GM21528 (cell line): ENCODE measurements at regions not wholly inside any gene's neighbourhood (a gene's known extent, or its start where the extent isn't known, plus 50 kb on each side); places are given as distances from the start of the nearest gene placed in this dataset.

Experiments
- ATAC-seq: cut with Tn5 transposase; IDR thresholded peaks from one replicate; pipeline ENCODE4 v1.9.1; 2021; ENCODE audit warnings: mild to moderate bottlenecking, moderate library complexity; ENCODE audit not compliant: unreplicated experiment, low FRiP score

DNA sequence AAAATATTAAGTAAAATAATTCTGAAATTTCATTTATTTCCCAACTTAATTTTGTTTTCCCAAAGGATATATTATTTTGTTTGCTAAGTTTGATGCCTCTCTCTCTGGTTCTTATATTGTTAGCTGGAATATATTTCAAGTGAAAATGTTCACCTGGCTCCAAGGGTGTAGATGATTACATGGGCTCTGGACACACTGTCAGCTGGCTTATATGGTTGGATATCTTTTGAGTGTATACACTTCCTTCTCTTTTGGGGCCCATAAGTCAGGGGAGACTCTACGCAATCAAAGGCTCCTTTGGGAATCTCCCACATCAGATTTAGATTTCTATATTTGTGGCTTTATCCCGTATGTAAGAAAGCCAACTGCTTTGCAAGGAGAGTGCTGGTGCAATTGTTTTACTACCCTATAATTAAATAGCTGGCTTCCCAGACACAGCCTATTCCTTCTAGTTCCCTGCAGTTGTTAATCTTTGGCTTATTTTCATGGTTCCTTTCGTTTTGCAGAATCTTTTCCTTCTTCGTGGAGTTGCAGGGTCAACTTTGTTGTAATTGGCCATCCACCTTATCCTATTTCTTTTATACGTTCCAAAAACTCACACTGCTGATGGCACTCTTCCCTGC, 225.7 kb downstream of the DPH6 start:
- ATAC-seq: no peak

DNA sequence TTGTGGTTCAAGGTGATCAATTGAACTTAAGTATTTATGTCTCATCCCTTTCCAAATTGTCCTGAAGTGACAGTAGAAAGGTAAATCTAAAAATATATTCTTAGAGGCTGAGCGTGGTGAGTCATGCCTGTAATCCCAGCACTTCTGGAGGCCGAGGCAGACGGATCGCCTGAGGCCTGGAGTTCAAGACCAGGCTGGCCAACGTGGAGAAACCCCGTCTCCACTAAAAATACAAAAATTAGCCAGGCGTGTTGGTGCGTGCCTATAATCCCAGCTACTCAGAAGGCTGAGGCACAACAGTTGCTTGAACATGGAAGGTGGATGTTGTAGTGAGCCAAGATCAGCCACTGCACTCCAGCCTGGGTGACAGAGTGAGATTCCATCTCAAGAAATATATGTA, 226.6 kb downstream of the DPH6 start:
- no peak for ATAC-seq

DNA sequence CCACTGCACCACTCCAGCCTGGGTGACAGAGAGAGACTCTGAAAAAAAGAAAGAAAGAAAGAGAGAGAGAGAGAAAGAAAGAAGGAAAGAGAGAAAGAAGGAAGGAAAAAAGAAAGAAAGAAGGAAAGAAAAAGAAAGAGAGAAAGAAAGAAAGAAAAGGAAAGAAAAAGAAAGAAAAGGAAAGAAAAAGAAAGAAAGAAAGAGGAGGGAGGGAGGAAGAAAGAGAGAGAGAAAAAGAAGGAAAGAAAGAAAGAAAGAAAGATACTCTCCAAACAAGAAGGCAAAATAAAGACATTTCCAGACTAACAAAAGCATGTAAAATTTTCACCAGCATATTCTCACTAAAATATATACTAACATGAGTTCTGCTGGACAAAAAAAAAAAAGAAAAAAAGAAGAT, 228.7 kb downstream of the DPH6 start:
- no peak for ATAC-seq

DNA sequence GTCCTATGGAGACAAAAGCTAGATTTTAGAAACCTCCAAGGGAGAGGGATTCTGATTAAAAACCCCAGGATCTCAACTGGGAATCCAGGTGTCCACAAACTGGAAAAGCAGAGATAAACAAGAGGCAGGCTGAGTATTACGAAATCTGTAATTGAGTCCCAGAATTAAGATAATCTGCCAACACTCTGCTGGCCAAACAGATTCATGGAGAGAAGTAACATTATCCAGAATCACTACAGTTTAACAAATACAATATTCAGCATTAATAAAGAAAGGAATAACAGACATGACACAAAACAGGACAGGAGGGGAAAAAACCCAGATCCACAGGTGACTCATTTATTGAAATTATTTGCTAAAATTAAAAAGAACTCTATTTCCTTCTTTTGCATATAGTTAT, 227.2 kb upstream of the NANOGP8 start:
- ATAC-seq: no peak

DNA sequence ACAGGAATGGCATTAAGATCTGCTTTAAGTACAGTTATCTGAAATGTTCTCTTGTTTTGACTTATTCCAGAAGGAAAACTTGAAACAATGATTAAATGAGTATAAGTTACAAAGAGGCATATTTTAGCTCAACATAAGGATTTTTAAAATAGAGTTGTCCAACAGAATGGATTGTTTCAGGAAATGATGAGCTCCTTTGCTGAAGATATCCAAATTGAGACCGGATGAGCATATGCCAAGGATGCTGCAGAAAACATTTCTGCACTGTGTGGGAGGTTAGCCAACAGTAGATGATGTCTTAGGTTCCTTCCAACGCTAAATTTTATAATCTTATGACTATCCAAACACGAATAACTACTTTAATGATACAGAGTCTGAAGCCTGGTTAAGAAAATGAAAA, 226.5 kb upstream of the NANOGP8 start:
- no peak for ATAC-seq

DNA sequence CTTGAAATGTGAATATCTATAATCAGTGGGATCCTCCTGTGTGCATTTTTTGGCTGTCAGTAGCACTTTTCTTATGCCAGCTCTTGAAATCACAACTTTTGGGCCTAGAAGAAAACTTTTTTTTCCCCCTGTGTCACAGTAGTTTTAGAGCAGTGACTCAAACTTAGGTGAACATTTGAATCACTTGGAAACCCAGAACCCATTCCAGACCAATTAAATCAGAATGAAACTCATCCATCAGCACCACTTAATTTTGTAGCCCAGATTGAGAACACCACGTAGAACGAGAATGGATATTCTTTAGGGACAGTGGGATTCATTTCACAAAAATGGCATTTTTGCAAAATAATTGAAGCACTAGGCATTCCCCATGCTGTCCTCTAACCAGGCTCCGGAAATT, 224.8 kb upstream of the NANOGP8 start:
- no peak for ATAC-seq

DNA sequence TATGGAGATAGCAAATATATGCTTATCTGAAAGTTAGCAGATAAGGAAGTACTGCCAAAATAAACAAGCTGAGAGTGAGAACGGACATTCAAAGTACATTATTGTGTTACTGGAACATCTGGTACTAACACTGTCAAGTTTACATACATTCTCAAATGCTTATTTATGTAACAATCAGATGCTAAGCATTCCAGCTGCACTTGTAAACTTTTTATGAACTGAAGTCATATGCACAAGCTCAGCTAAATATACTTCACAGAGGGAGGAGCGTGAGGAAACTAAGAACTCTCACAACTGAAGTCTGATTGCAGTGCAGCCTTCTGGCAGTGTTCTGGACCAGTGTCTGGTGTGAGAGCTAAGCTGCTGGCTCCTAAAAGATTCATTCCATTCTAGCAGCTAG, 223.7 kb upstream of the NANOGP8 start:
- ATAC-seq: no peak

DNA sequence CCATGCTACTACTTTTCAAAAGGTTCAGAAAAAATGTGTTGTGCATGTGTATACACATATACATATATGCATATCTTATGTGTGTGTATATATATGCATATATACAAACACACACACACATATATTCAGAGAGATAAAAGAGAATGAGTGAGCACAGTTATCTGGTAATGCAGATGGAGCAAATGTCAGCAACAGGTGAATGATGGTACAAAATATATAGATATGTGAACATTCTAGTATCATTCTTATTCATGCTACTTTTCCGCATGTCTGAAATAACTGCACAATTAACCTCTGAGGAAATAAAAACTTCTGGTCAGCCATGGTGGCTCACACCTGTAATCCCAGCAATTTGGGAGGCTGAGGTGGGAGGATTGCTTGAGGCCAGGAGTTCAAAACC, 222.6 kb upstream of the NANOGP8 start:
- ATAC-seq: no peak

DNA sequence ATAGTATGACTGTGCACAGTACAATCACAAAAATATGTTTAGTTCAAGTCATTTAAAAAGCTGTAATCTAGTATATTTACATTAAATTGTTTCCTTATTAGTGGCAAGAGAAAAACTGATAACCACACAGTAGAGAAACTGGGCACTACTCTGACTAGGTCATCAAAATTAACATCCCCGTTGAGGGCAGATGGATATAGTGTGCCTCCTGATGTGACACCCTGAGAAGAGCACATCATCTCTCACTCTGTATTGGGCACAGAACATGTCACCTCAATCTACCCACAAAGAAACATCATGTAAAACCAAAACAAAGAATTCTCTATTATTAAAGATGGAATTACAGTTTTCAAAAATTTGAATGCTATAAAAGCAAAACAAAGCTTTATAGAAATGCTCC, 221.9 kb upstream of the NANOGP8 start:
- no peak for ATAC-seq

DNA sequence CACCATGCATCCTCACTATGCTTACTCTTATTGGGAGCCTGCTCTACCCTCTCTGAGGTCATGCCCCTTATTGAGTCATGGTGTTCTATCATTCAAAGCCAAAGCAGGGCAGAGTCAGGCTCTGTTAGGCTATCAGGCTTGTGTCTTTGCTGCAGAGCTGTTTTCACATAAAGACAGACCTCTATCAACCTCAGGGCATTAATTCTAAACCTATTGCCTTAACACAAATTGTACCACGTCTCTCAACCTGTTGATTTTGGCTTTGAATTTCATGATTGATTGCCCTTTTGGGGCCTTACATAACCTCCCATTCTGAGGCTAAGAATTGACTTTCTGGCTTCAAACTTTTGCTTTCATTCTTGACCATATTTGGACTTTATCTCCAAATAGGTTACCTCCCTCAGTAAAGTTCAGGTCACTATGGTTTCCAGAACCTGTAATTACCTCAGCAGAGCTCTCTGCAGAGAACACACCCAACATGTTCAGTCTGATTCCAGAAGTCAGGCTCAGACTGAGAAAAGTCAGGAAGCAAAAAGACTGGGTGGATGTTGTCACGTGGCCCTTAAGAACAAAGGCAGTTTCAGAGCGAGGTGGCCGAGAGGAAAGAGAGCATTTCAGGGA, 221.4 kb upstream of the NANOGP8 start:
- no peak for ATAC-seq

DNA sequence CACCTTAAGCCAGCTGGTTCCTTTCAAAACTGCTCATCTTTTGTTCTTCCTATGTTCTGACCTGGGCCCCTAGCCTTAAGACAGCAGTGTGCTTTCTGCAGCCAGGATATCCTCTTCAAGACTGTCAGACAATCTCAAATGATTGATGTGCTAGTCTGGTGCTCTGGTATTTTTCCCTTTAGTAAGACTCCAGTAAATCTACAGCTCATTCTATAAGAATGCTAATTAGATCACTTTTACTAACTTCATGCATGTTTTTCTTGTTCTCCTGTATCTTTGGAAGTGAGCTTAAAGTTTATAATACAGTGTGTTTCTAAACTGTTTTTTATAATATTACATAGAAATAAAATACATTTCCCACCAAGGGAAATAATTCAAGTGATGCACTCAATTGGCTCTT, 220.9 kb upstream of the NANOGP8 start:
- ATAC-seq: no peak

DNA sequence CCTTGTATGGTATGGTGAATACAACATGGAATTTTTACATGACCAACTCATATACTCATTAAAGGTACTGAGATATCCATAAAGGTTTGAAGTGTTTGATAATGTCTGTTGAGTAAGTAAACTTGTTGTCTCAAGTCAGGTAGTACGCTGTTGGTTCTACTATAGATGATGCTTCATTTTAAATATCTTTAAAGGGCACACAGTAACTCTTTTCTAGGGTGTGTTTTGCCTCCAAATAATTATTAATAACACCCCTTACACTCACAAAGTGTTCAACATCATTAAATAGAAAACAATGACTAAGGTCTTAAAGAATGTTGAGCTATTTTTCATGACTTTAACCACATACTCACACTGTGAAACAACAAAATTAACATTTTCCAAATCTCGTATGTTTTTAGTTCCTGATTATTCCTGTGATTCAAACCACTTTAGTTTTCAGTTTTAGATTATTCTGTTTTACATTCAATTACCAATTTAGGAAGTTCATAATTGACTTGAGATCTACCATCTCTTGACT, 220.0 kb upstream of the NANOGP8 start:
- ATAC-seq: no peak

DNA sequence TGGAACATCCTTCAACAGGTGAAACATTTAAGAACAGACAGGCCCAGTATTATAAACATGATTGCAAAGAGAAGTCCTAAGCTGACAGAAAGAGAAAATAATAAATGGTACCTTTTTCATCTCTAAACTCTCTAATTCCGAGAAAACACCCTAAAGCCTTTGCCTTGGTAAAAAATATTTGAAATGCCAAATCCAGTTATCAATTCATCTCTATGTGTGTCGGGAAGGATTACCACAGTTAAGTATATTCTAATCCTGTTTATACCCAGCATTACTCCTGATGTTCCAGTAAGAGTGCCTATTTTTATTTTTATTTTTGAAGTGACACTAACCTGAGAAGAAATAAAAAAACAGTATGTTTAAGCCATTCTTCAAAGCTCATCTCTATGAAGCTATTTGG, 219.3 kb upstream of the NANOGP8 start:
- no peak for ATAC-seq

DNA sequence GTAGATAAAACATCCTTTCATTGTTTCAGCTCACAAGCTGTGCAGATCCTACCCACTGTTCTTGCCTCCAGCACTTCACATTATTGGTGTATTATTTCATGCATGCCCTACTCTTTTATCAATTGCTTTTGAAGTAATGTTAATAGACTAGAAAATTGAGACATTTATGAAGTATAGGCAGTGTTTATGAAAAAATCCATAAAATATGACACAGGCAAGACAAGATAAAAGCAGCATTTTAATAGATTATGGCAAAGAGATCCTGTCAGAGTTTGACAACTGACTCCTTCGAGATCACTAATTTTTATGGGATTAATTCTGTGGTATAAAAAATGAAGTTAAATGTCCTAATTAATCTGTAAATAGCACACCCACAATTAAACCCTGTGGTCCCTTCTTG, 217.2 kb upstream of the NANOGP8 start:
- ATAC-seq: no peak

DNA sequence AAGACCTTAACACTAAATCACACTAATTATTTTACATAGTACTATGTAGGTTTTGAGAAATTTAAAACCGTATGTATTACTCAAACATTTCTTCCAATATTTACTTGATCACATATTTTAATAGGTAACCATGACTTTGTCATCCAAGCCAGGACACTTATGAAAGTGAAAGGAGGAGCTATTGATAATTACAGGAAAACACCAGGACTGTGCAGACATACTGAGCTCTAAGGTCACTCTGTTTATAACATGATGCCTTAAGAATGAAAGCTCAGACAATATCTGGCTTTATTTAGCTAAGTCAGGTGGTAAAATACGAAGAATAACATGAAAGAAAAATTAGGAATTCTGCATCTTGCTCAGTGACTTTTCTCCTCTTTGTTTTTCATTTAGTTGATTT, 216.0 kb upstream of the NANOGP8 start:
- no peak for ATAC-seq

DNA sequence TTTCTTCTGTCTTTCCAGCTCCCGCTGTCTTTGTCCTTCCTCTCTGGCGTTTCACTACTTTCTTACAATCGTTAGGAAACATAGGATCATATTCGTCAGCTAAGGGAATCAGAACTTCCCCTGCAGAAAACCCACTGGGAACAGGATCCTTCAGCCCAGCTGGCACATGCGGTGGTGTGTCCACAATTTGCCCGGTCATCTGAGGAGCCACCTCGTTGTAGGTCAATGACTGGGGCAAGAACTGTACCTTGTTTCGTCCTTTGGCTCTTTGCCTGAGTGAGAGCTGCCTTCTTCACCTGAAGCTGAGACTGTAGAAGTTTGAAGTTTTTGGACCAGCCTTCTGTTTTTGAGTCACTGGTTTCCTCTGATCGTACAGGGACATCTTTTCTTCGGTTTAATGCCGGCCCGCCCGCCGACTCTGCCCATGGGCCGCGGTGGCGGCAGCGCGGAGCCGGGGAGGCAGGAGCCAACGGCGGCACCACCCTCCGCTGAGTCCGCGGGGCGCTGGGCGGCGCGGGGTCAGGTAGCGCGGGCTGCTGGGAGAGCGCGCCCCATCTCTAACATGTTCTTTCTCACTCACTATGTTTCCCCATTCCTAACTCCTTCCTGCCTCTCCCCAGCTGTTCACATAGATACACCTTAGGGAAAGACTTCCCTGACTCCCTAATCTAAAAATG, 214.1 kb upstream of the NANOGP8 start:
- ATAC-seq: no peak

DNA sequence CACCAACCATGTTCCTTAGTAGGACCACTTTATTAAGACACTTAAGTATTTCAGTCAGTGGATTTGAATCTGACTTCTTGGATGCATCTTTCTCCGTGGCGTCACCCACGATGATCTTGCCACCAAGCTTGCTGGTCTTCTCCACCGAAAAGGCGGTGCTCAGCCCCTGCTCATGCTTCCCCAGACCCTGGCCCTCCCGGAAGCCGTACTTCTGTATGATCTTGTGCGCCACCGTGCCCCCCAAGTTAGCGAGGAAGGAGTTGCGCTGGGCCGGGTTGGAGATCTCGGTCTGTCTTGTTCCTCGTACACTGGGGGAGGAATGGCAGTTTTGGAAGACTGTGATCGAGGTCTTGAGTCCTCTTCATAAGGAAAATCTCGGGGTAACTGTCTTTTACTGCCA, 213.4 kb upstream of the NANOGP8 start:
- no peak for ATAC-seq

DNA sequence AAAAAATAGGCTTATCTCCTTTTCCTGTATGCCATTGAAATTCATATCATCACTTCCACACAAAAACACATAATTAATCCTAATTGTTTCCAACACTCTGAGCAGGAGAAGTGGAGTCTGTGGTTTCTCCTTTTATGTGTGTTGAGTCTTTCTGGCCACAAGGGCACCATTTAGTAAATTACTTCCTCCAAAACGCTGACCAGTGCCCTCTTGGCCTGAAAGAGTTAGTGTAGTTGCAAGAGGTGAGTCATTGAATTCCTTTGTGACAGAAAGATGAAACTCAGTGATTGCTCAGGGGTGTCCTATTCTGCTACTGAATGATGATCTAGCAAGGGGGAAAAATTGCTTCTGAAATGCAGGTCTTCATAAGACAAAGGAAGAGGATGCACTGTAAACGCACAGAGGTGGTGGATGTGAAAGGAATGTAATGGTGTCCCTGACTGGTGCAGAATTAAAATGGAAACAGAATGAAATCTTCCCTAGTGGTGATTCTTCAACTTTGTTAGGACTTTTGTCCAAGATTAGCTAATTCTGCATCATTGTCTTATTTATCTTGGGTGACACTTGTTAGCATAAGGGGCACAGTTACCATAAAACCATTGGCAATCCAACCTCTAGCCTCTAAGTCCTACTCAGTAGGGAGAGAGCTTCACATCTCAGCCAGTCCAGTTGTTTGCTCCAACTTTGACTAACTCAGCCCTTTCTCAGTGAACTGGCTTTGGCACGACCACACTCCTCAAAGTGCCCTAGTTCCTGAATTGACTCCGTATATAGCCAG, 208.4 kb upstream of the NANOGP8 start:
- no peak for ATAC-seq

DNA sequence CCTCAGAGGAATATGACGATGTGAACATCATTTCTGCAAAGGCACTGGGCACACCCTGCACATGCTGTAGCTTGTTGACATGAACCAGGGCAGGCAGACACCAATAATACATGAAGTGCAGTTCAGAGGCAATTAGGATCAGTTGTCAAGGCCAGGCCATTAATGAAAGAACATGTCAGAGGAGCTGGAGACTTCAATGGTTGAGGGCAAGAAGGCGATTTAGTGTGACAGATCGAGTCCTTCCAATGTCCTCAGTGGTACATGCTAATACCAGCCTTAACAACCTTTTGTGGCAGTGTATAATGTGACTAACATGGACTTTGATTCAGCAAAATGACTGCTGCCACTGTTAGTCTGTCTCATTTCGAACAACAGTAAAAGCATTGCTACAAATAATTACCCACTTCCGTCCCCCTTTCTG, 205.2 kb upstream of the NANOGP8 start:
- ATAC-seq: no peak

DNA sequence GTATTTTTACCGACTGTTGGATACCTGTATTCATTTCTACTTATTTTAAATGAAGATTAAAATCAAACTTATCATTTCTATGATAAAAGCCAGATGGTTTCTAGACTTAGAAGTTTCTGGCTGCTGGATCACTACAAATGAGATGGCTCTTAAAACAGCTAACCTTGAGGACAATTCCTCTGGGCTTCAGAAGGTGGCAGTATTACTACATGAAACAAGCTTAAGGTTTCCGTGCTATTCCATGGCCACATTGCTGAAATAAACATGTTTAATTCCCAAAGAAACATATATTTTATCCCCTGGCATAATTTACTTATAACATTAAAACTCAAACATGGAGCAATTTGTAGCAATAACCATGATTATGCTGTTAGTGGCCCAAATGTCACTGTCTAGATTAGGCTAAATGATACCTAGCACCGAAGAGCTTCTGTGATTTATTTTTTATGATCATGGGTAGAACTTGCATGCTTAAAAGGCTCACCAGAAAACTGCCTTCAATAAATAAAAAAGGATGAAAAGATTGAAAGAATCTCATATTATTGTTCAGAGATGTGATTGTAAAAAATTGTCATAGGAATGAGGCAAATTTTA, 204.0 kb upstream of the NANOGP8 start:
- ATAC-seq: no peak

DNA sequence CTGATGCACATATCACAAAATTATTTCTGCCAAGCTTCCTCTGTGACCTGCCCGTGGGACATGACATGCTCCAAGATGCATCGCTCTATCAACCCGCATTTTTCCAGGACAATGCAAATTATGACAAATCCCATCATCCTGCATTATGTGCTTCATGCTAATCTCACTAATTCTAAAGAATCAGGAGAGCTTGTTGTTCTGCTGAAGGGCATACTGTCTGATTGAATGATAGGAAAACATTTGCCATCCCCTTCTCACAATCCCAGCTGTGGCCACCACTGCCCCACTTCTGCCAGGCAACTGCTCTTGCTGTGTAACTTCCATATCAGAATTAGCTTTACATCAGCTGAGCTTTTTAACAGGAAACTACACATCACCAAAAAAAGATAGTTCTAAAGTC, 203.5 kb upstream of the NANOGP8 start:
- ATAC-seq: no peak
